ENCODE measurements at regions not wholly inside any gene's neighbourhood (a gene's known extent, or its start where the extent isn't known, plus 50 kb on each side); places are given as distances from the start of the nearest gene placed in this dataset.

DNA sequence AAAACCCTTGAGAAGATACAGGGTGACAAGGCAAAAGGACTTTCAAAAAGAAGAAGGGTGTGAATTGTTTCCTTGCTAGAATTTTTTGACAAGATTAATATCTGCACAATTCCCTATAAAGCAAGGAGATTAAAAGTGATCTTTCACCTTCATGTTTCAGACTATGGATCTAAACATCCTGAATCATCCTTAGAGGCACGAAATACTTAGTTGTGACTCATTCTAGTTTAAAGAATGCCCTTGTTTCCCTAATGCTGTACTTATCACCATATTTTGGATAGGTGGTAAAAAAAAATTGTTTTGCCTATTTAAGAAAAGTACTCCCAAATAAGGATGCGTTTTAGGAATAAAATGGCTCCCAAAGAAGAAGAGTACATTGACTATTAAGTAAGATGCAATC, 415.1 kb downstream of the LRRIQ3 start:
- TF ChIP-seq, protein P1, sequence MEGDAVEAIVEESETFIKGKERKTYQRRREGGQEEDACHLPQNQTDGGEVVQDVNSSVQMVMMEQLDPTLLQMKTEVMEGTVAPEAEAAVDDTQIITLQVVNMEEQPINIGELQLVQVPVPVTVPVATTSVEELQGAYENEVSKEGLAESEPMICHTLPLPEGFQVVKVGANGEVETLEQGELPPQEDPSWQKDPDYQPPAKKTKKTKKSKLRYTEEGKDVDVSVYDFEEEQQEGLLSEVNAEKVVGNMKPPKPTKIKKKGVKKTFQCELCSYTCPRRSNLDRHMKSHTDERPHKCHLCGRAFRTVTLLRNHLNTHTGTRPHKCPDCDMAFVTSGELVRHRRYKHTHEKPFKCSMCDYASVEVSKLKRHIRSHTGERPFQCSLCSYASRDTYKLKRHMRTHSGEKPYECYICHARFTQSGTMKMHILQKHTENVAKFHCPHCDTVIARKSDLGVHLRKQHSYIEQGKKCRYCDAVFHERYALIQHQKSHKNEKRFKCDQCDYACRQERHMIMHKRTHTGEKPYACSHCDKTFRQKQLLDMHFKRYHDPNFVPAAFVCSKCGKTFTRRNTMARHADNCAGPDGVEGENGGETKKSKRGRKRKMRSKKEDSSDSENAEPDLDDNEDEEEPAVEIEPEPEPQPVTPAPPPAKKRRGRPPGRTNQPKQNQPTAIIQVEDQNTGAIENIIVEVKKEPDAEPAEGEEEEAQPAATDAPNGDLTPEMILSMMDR (conservative IDR thresholded peaks at IDR 0.05): no peak
- no peak for TF ChIP-seq EZH2 (IDR thresholded peaks at IDR 0.05; ENCODE audit: low read depth)

All from PC-9 (cell line).